DOHH2 (cell line): ENCODE measurements at regions not wholly inside any gene's neighbourhood (a gene's known extent, or its start where the extent isn't known, plus 50 kb on each side); places are given as distances from the start of the nearest gene placed in this dataset.

Source experiments
- EZH2phosphoT487 ChIP-seq: fragments of 200-600 bp; sonication (generic); IDR thresholded peaks from 2 replicates; pipeline ENCODE4 v1.6.1; 2017; ENCODE audit warnings: borderline replicate concordance, mild to moderate bottlenecking, antibody characterized with exemption, low read length, moderate library complexity, mixed read lengths
- TF ChIP-seq, protein P1 (sequence below): fragments of 200-600 bp; sonication (generic); IDR thresholded peaks from one replicate; pipeline ENCODE4 v1.5.1; 2014; ENCODE audit warnings: antibody characterized with exemption, mild to moderate bottlenecking, low read depth, low read length; ENCODE audit not compliant: poor library complexity, severe bottlenecking

DNA sequence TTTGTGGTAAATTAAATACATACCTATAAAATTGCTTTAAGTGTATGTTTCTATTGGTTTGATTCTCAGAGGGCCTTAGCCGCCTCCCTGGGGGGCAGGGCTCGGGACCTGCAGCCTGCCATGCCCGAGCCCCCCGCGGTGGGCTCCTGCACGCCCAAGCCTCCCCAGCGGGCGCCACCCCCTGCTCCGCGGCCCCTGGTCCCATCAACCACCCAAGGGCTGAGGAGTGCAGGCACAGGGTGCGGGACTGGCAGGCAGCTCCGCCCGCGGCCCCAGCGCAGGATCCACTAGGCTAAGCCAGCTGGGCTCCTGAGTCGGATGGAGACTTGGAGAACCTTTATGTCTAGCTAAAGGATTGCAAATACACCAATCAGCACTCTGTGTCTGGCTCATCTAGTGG lies 108.3 kb upstream of the INPP4B start:
- no peak for TF ChIP-seq EZH2phosphoT487
- TF ChIP-seq, protein P1, sequence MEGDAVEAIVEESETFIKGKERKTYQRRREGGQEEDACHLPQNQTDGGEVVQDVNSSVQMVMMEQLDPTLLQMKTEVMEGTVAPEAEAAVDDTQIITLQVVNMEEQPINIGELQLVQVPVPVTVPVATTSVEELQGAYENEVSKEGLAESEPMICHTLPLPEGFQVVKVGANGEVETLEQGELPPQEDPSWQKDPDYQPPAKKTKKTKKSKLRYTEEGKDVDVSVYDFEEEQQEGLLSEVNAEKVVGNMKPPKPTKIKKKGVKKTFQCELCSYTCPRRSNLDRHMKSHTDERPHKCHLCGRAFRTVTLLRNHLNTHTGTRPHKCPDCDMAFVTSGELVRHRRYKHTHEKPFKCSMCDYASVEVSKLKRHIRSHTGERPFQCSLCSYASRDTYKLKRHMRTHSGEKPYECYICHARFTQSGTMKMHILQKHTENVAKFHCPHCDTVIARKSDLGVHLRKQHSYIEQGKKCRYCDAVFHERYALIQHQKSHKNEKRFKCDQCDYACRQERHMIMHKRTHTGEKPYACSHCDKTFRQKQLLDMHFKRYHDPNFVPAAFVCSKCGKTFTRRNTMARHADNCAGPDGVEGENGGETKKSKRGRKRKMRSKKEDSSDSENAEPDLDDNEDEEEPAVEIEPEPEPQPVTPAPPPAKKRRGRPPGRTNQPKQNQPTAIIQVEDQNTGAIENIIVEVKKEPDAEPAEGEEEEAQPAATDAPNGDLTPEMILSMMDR: no peak
